Peyer's patch (tissue), 4 donors: ENCODE measurements at regions not wholly inside any gene's neighbourhood (a gene's known extent, or its start where the extent isn't known, plus 50 kb on each side); places are given as distances from the start of the nearest gene placed in this dataset.
"Not testable (repeated sequence)": the region's sequence is repeated elsewhere in the genome, so short reads cannot be mapped to it uniquely, and the experiment has no call there.

Source experiments
- DNase-seq, 3 donors: peaks; one replicate each; pipeline ENCODE4 v3.0.0-alpha.2; 2017 to 2019
- H3K27ac ChIP-seq, 4 donors: fragments of 200-600 bp; sonication (generic); one replicate each; pipeline ENCODE4 v1.5.1; 2016 to 2019
- H3K27me3 ChIP-seq, 2 donors: fragments of 200-600 bp; sonication (generic); one replicate each; pipeline ENCODE4 v1.5.1; 2019
- H3K36me3 ChIP-seq, 3 donors: fragments of 200-600 bp; sonication (generic); one replicate each; pipeline ENCODE4 v1.5.1; 2016 to 2019
- H3K4me1 ChIP-seq, 4 donors: fragments of 200-600 bp; sonication (generic); one replicate each; pipeline ENCODE4 v1.5.1; 2016 to 2019
- H3K4me3 ChIP-seq, 4 donors: fragments of 200-600 bp; sonication (generic); 1 replicate in 3 of 4; 2 replicates in 1 of 4; pipeline ENCODE4 v1.5.1; 2016 to 2019; ENCODE audit warnings: mild to moderate bottlenecking in 1 of 4
- H3K9me3 ChIP-seq, 4 donors: fragments of 200-600 bp; sonication (generic); one replicate each; pipeline ENCODE4 v1.5.1; 2016 to 2019; ENCODE audit warnings: mild to moderate bottlenecking in 1 of 4
- POLR2A ChIP-seq, 2 donors: fragments of 450-650 bp; IDR thresholded peaks; one replicate each; pipeline ENCODE4 v1.5.1; 2017; ENCODE audit warnings: antibody characterized with exemption in 2 of 2, mild to moderate bottlenecking in 2 of 2, moderate library complexity in 2 of 2
- TF ChIP-seq, protein P1 (sequence below), 6 experiments: fragments of 450-650 bp in 4 of 6; fragments of 200-600 bp in 2 of 6; sonication (generic) in 1 of 6; IDR thresholded peaks; one replicate each; pipeline ENCODE4 v1.5.1; 2017 to 2019; ENCODE audit warnings: antibody characterized with exemption in 6 of 6, mild to moderate bottlenecking in 3 of 6, moderate library complexity in 1 of 6

DNA sequence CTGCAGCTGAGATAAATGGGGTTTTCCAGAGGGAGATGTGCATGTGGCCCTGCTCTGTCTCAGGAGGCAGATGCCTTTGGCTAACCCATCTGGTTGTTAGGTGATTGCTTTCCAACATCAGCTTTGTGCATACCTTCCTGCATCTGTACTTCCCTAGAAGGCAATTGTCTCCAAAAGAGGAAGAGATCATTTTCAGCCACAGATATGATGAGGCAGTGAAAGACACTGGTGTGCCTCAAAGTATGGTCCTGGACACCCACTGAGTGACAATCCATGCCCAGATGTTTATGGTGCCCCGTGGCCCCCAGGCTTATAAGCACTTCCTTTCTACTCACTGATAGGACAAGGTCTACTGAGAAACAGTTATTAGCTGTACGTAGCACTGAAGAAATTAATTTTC is 117.5 kb upstream of the NR2F2 start:
- H3K9me3 ChIP-seq, result no peaks in the 10 kb centered on the region
- H3K4me3 ChIP-seq, result no peak overlapping the region
- no peak overlapping the region for H3K27ac ChIP-seq
- H3K4me1 ChIP-seq, result no peaks in the 10 kb centered on the region
- DNase-seq, result no peak
- H3K27me3 ChIP-seq, result no peaks in the 10 kb centered on the region
- no peaks in the 10 kb centered on the region for H3K36me3 ChIP-seq
- TF ChIP-seq, protein P1, sequence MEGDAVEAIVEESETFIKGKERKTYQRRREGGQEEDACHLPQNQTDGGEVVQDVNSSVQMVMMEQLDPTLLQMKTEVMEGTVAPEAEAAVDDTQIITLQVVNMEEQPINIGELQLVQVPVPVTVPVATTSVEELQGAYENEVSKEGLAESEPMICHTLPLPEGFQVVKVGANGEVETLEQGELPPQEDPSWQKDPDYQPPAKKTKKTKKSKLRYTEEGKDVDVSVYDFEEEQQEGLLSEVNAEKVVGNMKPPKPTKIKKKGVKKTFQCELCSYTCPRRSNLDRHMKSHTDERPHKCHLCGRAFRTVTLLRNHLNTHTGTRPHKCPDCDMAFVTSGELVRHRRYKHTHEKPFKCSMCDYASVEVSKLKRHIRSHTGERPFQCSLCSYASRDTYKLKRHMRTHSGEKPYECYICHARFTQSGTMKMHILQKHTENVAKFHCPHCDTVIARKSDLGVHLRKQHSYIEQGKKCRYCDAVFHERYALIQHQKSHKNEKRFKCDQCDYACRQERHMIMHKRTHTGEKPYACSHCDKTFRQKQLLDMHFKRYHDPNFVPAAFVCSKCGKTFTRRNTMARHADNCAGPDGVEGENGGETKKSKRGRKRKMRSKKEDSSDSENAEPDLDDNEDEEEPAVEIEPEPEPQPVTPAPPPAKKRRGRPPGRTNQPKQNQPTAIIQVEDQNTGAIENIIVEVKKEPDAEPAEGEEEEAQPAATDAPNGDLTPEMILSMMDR (IDR thresholded peaks at IDR 0.05), result no peak
- no peak for TF ChIP-seq POLR2A (IDR thresholded peaks at IDR 0.05)

DNA sequence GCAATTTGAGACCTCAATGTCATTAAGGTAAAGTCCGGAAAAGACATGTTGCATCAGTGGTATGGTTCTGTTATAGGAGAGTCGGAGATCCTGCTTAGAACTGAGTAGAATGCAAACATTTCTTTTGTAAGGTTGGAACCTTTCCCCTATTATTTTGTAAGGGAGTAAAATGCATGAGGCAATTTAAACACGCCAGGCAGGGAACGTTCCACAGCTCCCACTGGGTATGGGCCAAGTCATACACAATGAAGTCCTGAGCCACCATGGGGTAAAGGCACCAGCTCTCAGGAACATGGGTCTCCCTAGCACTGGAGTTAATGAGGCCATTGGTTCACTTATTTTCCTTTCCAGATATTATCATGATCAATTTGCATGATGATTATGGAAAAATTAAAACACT is 116.6 kb upstream of the NR2F2 start:
- no peaks in the 10 kb centered on the region for H3K9me3 ChIP-seq
- TF ChIP-seq, protein P1 (IDR thresholded peaks at IDR 0.05), result no peak
- no peaks in the 10 kb centered on the region for H3K36me3 ChIP-seq
- H3K27ac ChIP-seq, result no peak overlapping the region
- DNase-seq, result no peak
- H3K4me3 ChIP-seq, result no peak overlapping the region
- no peaks in the 10 kb centered on the region for H3K4me1 ChIP-seq
- H3K27me3 ChIP-seq, result no peaks in the 10 kb centered on the region

DNA sequence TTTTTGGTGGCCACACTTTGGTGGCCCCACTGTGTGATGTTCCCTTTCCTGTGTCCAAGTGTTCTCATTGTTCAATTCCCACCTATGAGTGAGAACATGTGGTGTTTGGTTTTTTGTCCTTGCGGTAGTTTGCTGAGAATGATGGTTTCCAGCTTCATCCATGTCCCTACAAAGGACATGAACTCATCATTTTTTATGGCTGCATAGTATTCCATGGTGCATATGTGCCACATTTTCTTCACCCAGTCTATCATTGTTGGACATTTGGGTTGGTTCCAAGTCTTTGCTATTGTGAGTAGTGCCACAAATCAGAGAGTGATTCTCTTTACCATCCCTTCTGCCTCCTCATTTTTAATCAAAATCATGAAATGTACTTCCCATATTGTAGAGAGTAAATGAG is 114.0 kb upstream of the NR2F2 start:
- not testable (repeated sequence) for DNase-seq, H3K27me3 ChIP-seq, H3K4me1 ChIP-seq, H3K36me3 ChIP-seq, H3K9me3 ChIP-seq, H3K4me3 ChIP-seq, H3K27ac ChIP-seq

DNA sequence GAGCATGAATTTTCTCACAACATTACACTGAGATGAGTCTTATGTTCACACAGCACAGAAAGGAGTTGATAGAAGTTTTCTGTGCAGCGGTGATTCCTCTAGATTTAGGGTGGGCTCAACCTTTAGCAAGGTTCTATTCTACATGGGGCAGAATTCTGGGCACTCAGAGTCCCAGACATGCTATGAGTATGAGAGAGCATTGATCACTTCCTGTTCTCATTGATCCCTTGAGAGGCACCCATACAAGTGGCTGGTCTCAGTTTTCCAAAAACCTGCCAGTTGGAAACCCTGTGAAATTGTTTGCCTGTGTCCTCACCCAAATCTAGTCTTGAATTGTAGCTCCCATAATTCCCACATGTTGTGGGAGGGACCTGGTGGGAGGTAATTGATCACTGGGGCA is 112.5 kb upstream of the NR2F2 start:
- Histone ChIP-seq H3K27ac (no peak overlapping the region), H3K9me3 (no peaks in the 10 kb centered on the region), H3K27me3 (no peaks in the 10 kb centered on the region), H3K4me3 (no peak overlapping the region), H3K36me3 (no peaks in the 10 kb centered on the region), H3K4me1 (no peaks in the 10 kb centered on the region)
- no peak for DNase-seq
- TF ChIP-seq, protein P1 (IDR thresholded peaks at IDR 0.05), result no peak
- TF ChIP-seq POLR2A (IDR thresholded peaks at IDR 0.05), result no peak

DNA sequence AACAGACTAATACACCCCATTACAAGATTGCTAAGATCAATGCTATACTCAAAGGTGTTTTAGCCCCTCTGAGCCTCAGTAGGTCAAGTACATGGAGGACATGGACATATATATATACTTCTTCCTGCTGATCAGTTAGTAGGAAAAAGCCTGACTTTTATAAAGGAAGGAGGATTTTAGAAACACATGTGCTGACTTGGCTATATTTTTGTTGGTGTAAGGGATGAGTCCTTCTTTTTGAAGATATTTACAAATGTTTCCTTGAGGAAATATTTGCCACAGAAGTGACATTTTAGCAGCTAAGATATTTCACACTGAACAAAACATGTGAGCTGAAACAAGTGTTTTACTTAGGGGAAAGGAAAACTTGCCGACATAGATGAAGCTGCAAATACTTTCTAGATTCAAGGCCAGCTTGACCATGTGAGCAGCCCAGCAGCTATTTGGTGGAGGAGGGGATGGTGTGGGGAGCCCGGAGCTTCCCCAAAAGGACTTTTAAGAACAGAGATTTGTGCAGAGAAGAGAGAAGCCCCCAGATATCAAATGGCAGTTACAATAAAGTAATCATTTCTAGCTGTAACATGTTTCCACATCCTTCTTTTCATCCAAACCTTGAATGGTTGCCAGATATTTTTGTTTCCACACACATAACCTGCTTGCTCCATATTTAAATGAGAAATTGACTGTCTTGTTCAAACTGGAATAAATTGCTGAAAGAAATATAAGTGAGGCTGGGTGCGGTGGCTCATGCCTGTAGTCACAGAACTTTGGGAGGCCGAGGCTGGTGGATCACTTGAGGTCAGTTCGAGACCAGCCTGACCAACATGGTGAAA is 111.7 kb upstream of the NR2F2 start:
- H3K36me3 ChIP-seq, result no peaks in the 10 kb centered on the region
- no peak overlapping the region for H3K4me3 ChIP-seq
- DNase-seq, result no peak
- no peak overlapping the region for H3K27ac ChIP-seq
- H3K9me3 ChIP-seq, result no peaks in the 10 kb centered on the region
- no peaks in the 10 kb centered on the region for H3K27me3 ChIP-seq
- no peak for TF ChIP-seq POLR2A (IDR thresholded peaks at IDR 0.05)
- TF ChIP-seq, protein P1 (IDR thresholded peaks at IDR 0.05), result no peak
- H3K4me1 ChIP-seq, result no peaks in the 10 kb centered on the region

DNA sequence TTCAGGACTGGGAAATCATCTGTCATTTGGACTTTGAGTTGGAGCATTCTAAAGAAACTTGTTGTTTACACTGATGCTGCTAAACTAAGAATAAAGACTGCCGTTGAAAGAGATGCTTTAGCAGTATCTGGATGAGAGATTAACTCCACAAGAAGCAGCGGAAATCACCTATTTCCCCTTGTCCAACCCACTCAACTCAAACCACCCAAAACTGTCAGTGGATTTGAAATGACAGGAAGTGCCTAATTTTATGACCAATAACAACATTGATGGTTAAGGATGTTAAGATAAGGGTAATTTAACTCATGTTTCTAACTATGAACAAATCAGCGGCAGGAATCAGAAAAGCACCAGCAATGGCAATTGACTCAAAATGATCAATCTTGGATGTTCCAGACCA is 110.8 kb upstream of the NR2F2 start:
- DNase-seq, result no peak
- no peaks in the 10 kb centered on the region for H3K27me3 ChIP-seq
- H3K4me1 ChIP-seq, result no peaks in the 10 kb centered on the region
- no peak overlapping the region for H3K27ac ChIP-seq
- no peaks in the 10 kb centered on the region for H3K36me3 ChIP-seq
- H3K9me3 ChIP-seq, result no peaks in the 10 kb centered on the region
- TF ChIP-seq POLR2A (IDR thresholded peaks at IDR 0.05), result no peak
- H3K4me3 ChIP-seq, result no peak overlapping the region

DNA sequence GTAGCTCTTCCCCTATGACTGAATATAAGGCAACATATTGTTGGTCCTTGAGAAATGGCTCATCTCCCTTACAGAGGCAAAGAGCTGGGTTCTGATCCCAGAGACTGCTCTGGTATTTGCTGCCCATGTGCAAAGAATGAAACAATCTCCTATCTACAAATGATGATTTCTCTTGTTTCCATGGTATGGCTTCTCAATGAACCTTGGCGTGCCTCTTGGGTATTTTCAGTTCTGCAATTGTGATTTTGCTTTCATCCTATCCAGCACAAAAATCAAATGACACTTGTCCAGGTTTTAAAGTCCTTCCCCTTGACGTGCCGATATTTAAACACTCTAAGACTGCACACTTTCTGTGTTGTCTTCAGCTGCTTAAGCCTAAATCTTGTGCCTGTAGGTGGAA is 109.8 kb upstream of the NR2F2 start:
- TF ChIP-seq POLR2A (IDR thresholded peaks at IDR 0.05), result no peak
- TF ChIP-seq, protein P1 (IDR thresholded peaks at IDR 0.05), result no peak
- Histone ChIP-seq H3K36me3 (no peaks in the 10 kb centered on the region), H3K27me3 (no peaks in the 10 kb centered on the region), H3K9me3 (no peaks in the 10 kb centered on the region), H3K27ac (no peak overlapping the region), H3K4me3 (no peak overlapping the region), H3K4me1 (no peaks in the 10 kb centered on the region)
- DNase-seq, result no peak
